ENCODE measurements at regions not wholly inside any gene's neighbourhood (a gene's known extent, or its start where the extent isn't known, plus 50 kb on each side); places are given as distances from the start of the nearest gene placed in this dataset.

- DNase-seq = no peak
- intact Hi-C loops (cut with DNase I) = no loop called here
Measured at GRCh38 chr2:155294358-155294757, 595.9 kb downstream of the KCNJ3 start.

GRCh38 chr2:155281907-155282306 lies 583.4 kb downstream of the KCNJ3 start:
- DNase-seq = no peak
- WGBS, 3 donors = 87 to 90% (median 89%) methylated on average over 7 of the region's 7 CpGs
- no peak overlapping the region for H3K27ac ChIP-seq
- no peaks in the 10 kb centered on the region for H3K27me3 ChIP-seq
- H3K9me3 ChIP-seq = no peaks in the 10 kb centered on the region
- intact Hi-C loops (cut with DNase I) = no loop called here
- H3K4me3 ChIP-seq = no peak overlapping the region
- H3K36me3 ChIP-seq = no peaks in the 10 kb centered on the region
- no peaks in the 10 kb centered on the region for H3K4me1 ChIP-seq (ENCODE audit: insufficient read depth)
- no peak for TF ChIP-seq EP300 (IDR thresholded peaks at IDR 0.05)

More at GRCh38 chr2:155294358-155294757, 595.9 kb downstream of the KCNJ3 start:
- no peaks in the 10 kb centered on the region for H3K27me3 ChIP-seq
- H3K4me3 ChIP-seq = no peak overlapping the region
- no peaks in the 10 kb centered on the region for H3K9me3 ChIP-seq
- WGBS, 3 donors = 67 to 74% (median 70%) methylated on average over 1 of the region's 1 CpG
- H3K27ac ChIP-seq = no peak overlapping the region
- no peak for TF ChIP-seq EP300 (IDR thresholded peaks at IDR 0.05)
- no peak for TF ChIP-seq POLR2A (IDR thresholded peaks at IDR 0.05)
- TF ChIP-seq CTCF (IDR thresholded peaks at IDR 0.05) = no peak
- no peaks in the 10 kb centered on the region for H3K36me3 ChIP-seq
- H3K4me1 ChIP-seq (ENCODE audit: insufficient read depth) = no peaks in the 10 kb centered on the region

GRCh38 chr2:155273323-155273722 lies 574.8 kb downstream of the KCNJ3 start:
- WGBS, 3 donors = 87 to 90% (median 90%) methylated on average over 3 of the region's 3 CpGs

DNA sequence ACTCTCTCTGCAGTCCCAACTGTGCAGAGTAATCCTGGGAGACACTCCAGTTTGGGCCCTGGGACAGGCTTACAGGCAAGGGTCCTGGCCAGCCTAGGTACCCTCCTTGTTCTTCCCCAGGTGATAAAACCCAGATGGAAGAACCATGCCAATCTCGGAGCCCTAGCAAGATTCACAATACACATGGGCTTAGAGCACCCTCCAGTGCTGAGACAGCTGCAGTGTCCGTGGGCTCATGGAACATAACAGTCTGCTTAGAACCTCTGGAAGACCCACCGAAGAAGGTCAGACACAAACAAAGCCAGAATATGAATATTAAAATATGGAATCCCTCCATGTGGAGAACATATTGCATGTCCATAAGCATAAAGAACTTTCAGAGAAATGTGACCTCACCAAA lies 568.1 kb downstream of the KCNJ3 start:
- no peak for DNase-seq
- Histone ChIP-seq H3K4me3 (no peak overlapping the region), H3K4me1 (ENCODE audit: insufficient read depth) (no peaks in the 10 kb centered on the region), H3K27ac (no peak overlapping the region), H3K9me3 (no peaks in the 10 kb centered on the region), H3K27me3 (no peaks in the 10 kb centered on the region), H3K36me3 (no peaks in the 10 kb centered on the region)
- intact Hi-C loops (cut with DNase I) = no loop called here
- WGBS, 3 donors = 83% methylated on average over 3 of the region's 3 CpGs
- TF ChIP-seq POLR2A (IDR thresholded peaks at IDR 0.05) = no peak
- TF ChIP-seq EP300 (IDR thresholded peaks at IDR 0.05) = no peak
- TF ChIP-seq CTCF (IDR thresholded peaks at IDR 0.05) = no peak

More at GRCh38 chr2:155273323-155273722, 574.8 kb downstream of the KCNJ3 start:
- no peaks in the 10 kb centered on the region for H3K4me1 ChIP-seq (ENCODE audit: insufficient read depth)
- intact Hi-C loops (cut with DNase I) = loop anchor here in 1 of 4 donors (10.0 kb wide), 1 partner anchor 1709 kb away; no protein-coding TSS in a partner anchor
- H3K9me3 ChIP-seq = no peaks in the 10 kb centered on the region
- DNase-seq = no peak
- no peak overlapping the region for H3K4me3 ChIP-seq
- no peak for TF ChIP-seq CTCF (IDR thresholded peaks at IDR 0.05)
- no peak for TF ChIP-seq EP300 (IDR thresholded peaks at IDR 0.05)
- TF ChIP-seq POLR2A (IDR thresholded peaks at IDR 0.05) = no peak
- H3K36me3 ChIP-seq = no peaks in the 10 kb centered on the region
- H3K27me3 ChIP-seq = no peaks in the 10 kb centered on the region
- H3K27ac ChIP-seq = no peak overlapping the region

DNA sequence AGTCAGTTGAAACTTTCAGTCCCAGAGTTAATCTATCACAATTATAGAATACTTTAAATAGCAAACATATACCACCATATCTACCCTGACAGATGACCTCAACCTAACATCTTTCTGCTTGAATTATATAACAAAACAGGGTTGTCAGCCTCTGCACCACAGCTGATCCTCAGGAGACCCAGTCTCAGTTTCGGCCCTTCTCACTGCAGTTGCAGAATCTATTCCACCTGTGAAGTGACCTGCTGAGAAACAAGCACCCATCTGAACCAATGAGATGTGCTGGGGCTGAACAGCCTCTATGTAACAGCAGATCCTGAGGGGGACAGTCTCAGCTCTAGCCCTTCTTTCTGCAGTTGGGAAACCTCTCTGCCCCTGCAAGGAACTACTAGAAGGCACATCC lies 567.6 kb downstream of the KCNJ3 start:
- intact Hi-C loops (cut with DNase I) = no loop called here
- H3K4me1 ChIP-seq (ENCODE audit: insufficient read depth) = no peaks in the 10 kb centered on the region
- no peak overlapping the region for H3K27ac ChIP-seq
- WGBS, 3 donors = 69 to 86% (median 77%) methylated on average over 1 of the region's 1 CpG
- H3K27me3 ChIP-seq = no peaks in the 10 kb centered on the region
- no peak for DNase-seq
- TF ChIP-seq CTCF (IDR thresholded peaks at IDR 0.05) (no peak), EP300 (IDR thresholded peaks at IDR 0.05) (no peak), POLR2A (IDR thresholded peaks at IDR 0.05) (no peak)
- no peaks in the 10 kb centered on the region for H3K9me3 ChIP-seq
- H3K36me3 ChIP-seq = no peaks in the 10 kb centered on the region
- no peak overlapping the region for H3K4me3 ChIP-seq

Data from ovary (tissue), 7 donors.